ENCODE measurements at regions not wholly inside any gene's neighbourhood (a gene's known extent, or its start where the extent isn't known, plus 50 kb on each side); places are given as distances from the start of the nearest gene placed in this dataset.

DNA sequence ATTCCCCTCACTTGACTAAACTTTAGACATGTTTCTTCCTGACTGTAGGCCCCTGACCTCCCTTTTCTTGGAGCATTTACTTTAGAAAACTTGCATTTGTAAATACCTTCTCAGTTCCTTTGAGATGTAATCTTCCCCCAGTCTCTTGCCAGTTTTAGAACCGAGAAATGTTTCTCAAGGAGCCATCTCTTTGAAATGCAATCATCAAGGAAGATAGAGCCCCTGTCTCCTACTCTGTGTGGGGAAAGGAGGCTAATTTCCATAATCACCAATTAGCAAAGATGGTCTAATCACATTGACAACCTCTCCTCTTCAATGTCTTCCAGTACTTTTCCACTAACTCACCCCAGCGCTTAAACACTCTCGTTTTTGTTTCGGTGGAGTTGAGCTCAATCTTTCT is 70.0 kb upstream of the SMIM30 start:
- TF ChIP-seq ZSCAN20 (CRISPR knock-in tag; IDR thresholded peaks at IDR 0.05): no peak
- TF ChIP-seq HEYL (CRISPR knock-in tag; IDR thresholded peaks at IDR 0.05): no peak
- TF ChIP-seq, protein P1, sequence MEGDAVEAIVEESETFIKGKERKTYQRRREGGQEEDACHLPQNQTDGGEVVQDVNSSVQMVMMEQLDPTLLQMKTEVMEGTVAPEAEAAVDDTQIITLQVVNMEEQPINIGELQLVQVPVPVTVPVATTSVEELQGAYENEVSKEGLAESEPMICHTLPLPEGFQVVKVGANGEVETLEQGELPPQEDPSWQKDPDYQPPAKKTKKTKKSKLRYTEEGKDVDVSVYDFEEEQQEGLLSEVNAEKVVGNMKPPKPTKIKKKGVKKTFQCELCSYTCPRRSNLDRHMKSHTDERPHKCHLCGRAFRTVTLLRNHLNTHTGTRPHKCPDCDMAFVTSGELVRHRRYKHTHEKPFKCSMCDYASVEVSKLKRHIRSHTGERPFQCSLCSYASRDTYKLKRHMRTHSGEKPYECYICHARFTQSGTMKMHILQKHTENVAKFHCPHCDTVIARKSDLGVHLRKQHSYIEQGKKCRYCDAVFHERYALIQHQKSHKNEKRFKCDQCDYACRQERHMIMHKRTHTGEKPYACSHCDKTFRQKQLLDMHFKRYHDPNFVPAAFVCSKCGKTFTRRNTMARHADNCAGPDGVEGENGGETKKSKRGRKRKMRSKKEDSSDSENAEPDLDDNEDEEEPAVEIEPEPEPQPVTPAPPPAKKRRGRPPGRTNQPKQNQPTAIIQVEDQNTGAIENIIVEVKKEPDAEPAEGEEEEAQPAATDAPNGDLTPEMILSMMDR (IDR thresholded peaks at IDR 0.05): no peak
- TF ChIP-seq JUNB (IDR thresholded peaks at IDR 0.05): no peak
- TF ChIP-seq POLR2A (IDR thresholded peaks at IDR 0.05; ENCODE audit: low read length): no peak
- TF ChIP-seq CHD4 (IDR thresholded peaks at IDR 0.05; ENCODE audit: borderline replicate concordance): no peak
- no peak for TF ChIP-seq GATA3 (IDR thresholded peaks at IDR 0.05; ENCODE audit: borderline replicate concordance)
- TF ChIP-seq, protein P2, sequence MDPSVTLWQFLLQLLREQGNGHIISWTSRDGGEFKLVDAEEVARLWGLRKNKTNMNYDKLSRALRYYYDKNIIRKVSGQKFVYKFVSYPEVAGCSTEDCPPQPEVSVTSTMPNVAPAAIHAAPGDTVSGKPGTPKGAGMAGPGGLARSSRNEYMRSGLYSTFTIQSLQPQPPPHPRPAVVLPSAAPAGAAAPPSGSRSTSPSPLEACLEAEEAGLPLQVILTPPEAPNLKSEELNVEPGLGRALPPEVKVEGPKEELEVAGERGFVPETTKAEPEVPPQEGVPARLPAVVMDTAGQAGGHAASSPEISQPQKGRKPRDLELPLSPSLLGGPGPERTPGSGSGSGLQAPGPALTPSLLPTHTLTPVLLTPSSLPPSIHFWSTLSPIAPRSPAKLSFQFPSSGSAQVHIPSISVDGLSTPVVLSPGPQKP (IDR thresholded peaks at IDR 0.05; ENCODE audit: low read depth, low read length): no peak
- no peak for TF ChIP-seq KDM1A (IDR thresholded peaks at IDR 0.05; ENCODE audit: low read depth)
- TF ChIP-seq TFCP2L1 (CRISPR knock-in tag; IDR thresholded peaks at IDR 0.05): no peak
- no peak for TF ChIP-seq HDAC2 (IDR thresholded peaks at IDR 0.05)
- no peak for TF ChIP-seq HOXB13 (CRISPR knock-in tag; IDR thresholded peaks at IDR 0.05; ENCODE audit: low read depth)

Measured in A549 (cell line).